K562 (cell line): ENCODE measurements at regions not wholly inside any gene's neighbourhood (a gene's known extent, or its start where the extent isn't known, plus 50 kb on each side); places are given as distances from the start of the nearest gene placed in this dataset.

Source experiments
- ATAC-seq: fragments of 200-7000 bp; cut with Tn5 transposase; 3 replicates; pipeline ENCODE4 v1.9.1; 2020; ENCODE audit warnings: moderate library complexity
- BruUV-seq: library from RNA; stranded (reverse); fragments of 400-500 nt; replicated peaks from 2 replicates; lab custom pipeline; 2021; lab: Mats Ljungman, UMichigan
- CTCF ChIA-PET: fragments of 300-600 bp; formaldehyde crosslinking; extraction: SDS; loops from one replicate; lab custom pipeline; 2021; ENCODE audit warnings: low intra/inter-chr PET ratio; lab: Yijun Ruan, JAX
- POLR2A ChIA-PET: fragments of 300-600, 350-650 bp; sonication (Branson Sonifier 250); formaldehyde crosslinking; extraction: SDS; loops from one replicate; lab custom pipeline; 2021; ENCODE audit warnings: antibody characterized with exemption, inconsistent platforms; lab: Yijun Ruan, JAX
- DNase-seq, 4 experiments: peaks; one replicate each; pipeline versions ENCODE4 v3.0.0 to v3.0.0-alpha.2; 2011 to 2018; ENCODE audit warnings: low spot score in 3 of 4, mixed read lengths in 3 of 4; ENCODE audit errors: extremely low read depth in 1 of 4
- FAIRE-seq: peaks from 2 replicates; lab custom pipeline; 2011; peaks lifted over from hg19 to GRCh38; lab: Jason Lieb, UNC
- H2AFZ ChIP-seq: 2 replicates; pipeline ENCODE4 v1.6.0; 2011; ENCODE audit warnings: low read depth, low read length, control low read depth, inconsistent platforms
- H3K27ac ChIP-seq: fragments of 200-600 bp; 3 replicates; pipeline ENCODE4 v1.8.0; 2011; ENCODE audit warnings: low read depth, mild to moderate bottlenecking, control low read depth, inconsistent platforms, low read length, moderate library complexity, mixed read lengths; ENCODE audit errors: extremely low read depth
- H3K27me3 ChIP-seq, 2 experiments: fragments of 300-600 bp in 1 of 2; 2 replicates in 1 of 2; 3 replicates in 1 of 2; pipeline versions ENCODE4 v1.6.0 to v1.8.0; 2011; ENCODE audit warnings: inconsistent platforms in 2 of 2, low read length in 2 of 2, mild to moderate bottlenecking in 1 of 2, mixed read lengths in 1 of 2, moderate library complexity in 1 of 2; ENCODE audit not compliant: control insufficient read depth in 2 of 2, insufficient read depth in 2 of 2
- H3K36me3 ChIP-seq: fragments of 300-600 bp; 3 replicates; pipeline ENCODE4 v1.8.0; 2011; ENCODE audit warnings: mild to moderate bottlenecking, low read length, inconsistent platforms; ENCODE audit not compliant: control insufficient read depth, insufficient read depth
- H3K4me1 ChIP-seq, 2 experiments: fragments of 200-600 bp in 1 of 2; replicated peaks in 1 of 2; 2 replicates in 1 of 2; 3 replicates in 1 of 2; pipeline versions ENCODE4 v1.5.1 to v1.8.0; 2011; ENCODE audit warnings: inconsistent platforms in 2 of 2, low read length in 2 of 2, mild to moderate bottlenecking in 1 of 2, mixed read lengths in 1 of 2, moderate library complexity in 1 of 2; ENCODE audit not compliant: control insufficient read depth in 2 of 2, insufficient read depth in 2 of 2
- H3K4me2 ChIP-seq: 2 replicates; pipeline ENCODE4 v1.6.1; 2011; ENCODE audit warnings: low read length, control low read depth, inconsistent platforms, mixed read lengths; ENCODE audit not compliant: insufficient read depth
- H3K4me3 ChIP-seq: fragments of 200-600 bp; sonication (generic), shearing (Covaris generic); 2 replicates; pipeline ENCODE4 v1.5.1; 2016; ENCODE audit warnings: control low read depth, inconsistent platforms
- H3K79me2 ChIP-seq: fragments of 200-600 bp; 3 replicates; pipeline ENCODE4 v1.8.0; 2011; ENCODE audit warnings: low read length, inconsistent platforms; ENCODE audit not compliant: control insufficient read depth, insufficient read depth
- H3K9ac ChIP-seq, 2 experiments: 2 replicates each; pipeline versions ENCODE4 v1.6.0 to v1.6.1; 2011; ENCODE audit warnings: low read depth in 2 of 2, low read length in 2 of 2, control low read depth in 1 of 2, inconsistent platforms in 1 of 2, mild to moderate bottlenecking in 1 of 2, mixed read lengths in 1 of 2; ENCODE audit not compliant: insufficient read depth in 1 of 2
- H3K9me1 ChIP-seq: one replicate; pipeline ENCODE4 v1.6.0; 2011; ENCODE audit warnings: inconsistent platforms, mild to moderate bottlenecking, low read length, moderate library complexity; ENCODE audit not compliant: control insufficient read depth, insufficient read depth
- H3K9me3 ChIP-seq: replicated peaks from 2 replicates; pipeline ENCODE4 v1.5.1; 2011; ENCODE audit warnings: low read depth, low read length, inconsistent platforms; ENCODE audit not compliant: control insufficient read depth, insufficient read depth
- H4K20me1 ChIP-seq: replicated peaks from 2 replicates; pipeline ENCODE4 v1.6.1; 2011; ENCODE audit warnings: low read length, inconsistent platforms, mixed read lengths; ENCODE audit not compliant: control insufficient read depth, insufficient read depth
- ELK3 ChIP-seq: fragments of 450-650 bp; formaldehyde crosslinking; IDR thresholded peaks from 2 replicates; pipeline ENCODE4 v1.4.0; 2020; ENCODE audit warnings: mild to moderate bottlenecking
- STAT5B ChIP-seq: fragments of 250-450 bp; sonication (Bioruptor Pico); IDR thresholded peaks from 2 replicates; pipeline ENCODE4 v1.8.0; 2021; ENCODE audit warnings: mild to moderate bottlenecking, inconsistent platforms
- WGBS: fragments of 100-300 bp; shearing (Covaris generic); methylation state at CpG from one replicate; pipeline ENCODE4 v1.1.6; 2016; ENCODE audit warnings: low coverage, mixed read lengths; ENCODE audit not compliant: insufficient coverage; ENCODE audit errors: missing lambda C conversion rate; 5-methylcytosine and 5-hydroxymethylcytosine counted together
- in situ Hi-C: fragments of 300-500 bp; cut with MboI; formaldehyde crosslinking; loops from 4 replicates; pipeline ENCODE4 v1.15.0; 2018; ENCODE audit warnings: inconsistent platforms, mixed read lengths
- intact Hi-C: fragments of 100-400 bp; cut with micrococcal nuclease; formaldehyde crosslinking; loops from 2 replicates; pipeline ENCODE4 v1.14.2; 2022

GRCh38 chr14:82694820-82695219 is 1161.2 kb upstream of the SEL1L start:
- in situ Hi-C loops = no loop called here
- H2AFZ ChIP-seq = no peak overlapping the region
- no peaks in the 10 kb centered on the region for H3K36me3 ChIP-seq
- H3K4me2 ChIP-seq = no peak overlapping the region
- H4K20me1 ChIP-seq = no peaks in the 10 kb centered on the region
- ChIA-PET POLR2A (no interaction called here), CTCF (no interaction called here)
- H3K79me2 ChIP-seq = no peaks in the 10 kb centered on the region
- no peaks in the 10 kb centered on the region for H3K27me3 ChIP-seq
- no peak overlapping the region for H3K4me3 ChIP-seq
- BruUV-seq = no TSS peak
- ATAC-seq = no peak
- DNase-seq = no peak
- no peak overlapping the region for H3K9ac ChIP-seq
- no peaks in the 10 kb centered on the region for H3K9me3 ChIP-seq
- no peak overlapping the region for H3K27ac ChIP-seq
- no peaks in the 10 kb centered on the region for H3K4me1 ChIP-seq
- WGBS = 0% methylated on average over 3 of the region's 4 CpGs
- H3K9me1 ChIP-seq = no peaks in the 10 kb centered on the region
- no peak for TF ChIP-seq ELK3 (CRISPR knock-in tag)
- intact Hi-C loops = no loop called here
- no peak for FAIRE-seq

GRCh38 chr14:82704218-82704617 is 1170.6 kb upstream of the SEL1L start:
- Histone ChIP-seq H3K4me1 (no peaks in the 10 kb centered on the region), H4K20me1 (no peaks in the 10 kb centered on the region), H2AFZ (no peak overlapping the region), H3K9ac (no peak overlapping the region), H3K4me3 (no peak overlapping the region), H3K36me3 (no peaks in the 10 kb centered on the region), H3K79me2 (no peaks in the 10 kb centered on the region), H3K27me3 (no peaks in the 10 kb centered on the region), H3K4me2 (no peak overlapping the region), H3K27ac (no peak overlapping the region), H3K9me1 (no peaks in the 10 kb centered on the region), H3K9me3 (no peaks in the 10 kb centered on the region)
- DNase-seq = no peak
- BruUV-seq = no TSS peak
- ChIA-PET CTCF (no interaction called here), POLR2A (no interaction called here)
- ATAC-seq = no peak
- intact Hi-C loops (no loop called here), in situ Hi-C loops (no loop called here)
- 0% methylated on average over 4 of the region's 4 CpGs for WGBS
- TF ChIP-seq STAT5B = no peak
- FAIRE-seq = no peak
